ENCODE measurements at regions not wholly inside any gene's neighbourhood (a gene's known extent, or its start where the extent isn't known, plus 50 kb on each side); places are given as distances from the start of the nearest gene placed in this dataset.

GRCh38 chrX:39654183-39654925 is 443.4 kb downstream of the BCOR start:
- H3K4me3 ChIP-seq (ENCODE audit: low read depth, low read length) = no peak overlapping the region
- ChIA-PET CTCF (no interaction called here), POLR2A (no interaction called here)
- TF ChIP-seq CTCF (IDR thresholded peaks at IDR 0.05; ENCODE audit: insufficient read depth, low read length, missing control alignments) = no peak
- DNase-seq (ENCODE audit: low read depth, low spot score) = no peak

- DNase-seq (ENCODE audit: low read depth, low spot score) = no peak
- CTCF ChIA-PET = interaction anchor here (0.7 kb wide), 1 partner anchor 159 kb away, joined by 3 read pairs; no protein-coding TSS in a partner anchor
- no peak for TF ChIP-seq CTCF (IDR thresholded peaks at IDR 0.05; ENCODE audit: insufficient read depth, low read length, missing control alignments)
- H3K4me3 ChIP-seq (ENCODE audit: low read depth, low read length) = no peak overlapping the region
- POLR2A ChIA-PET = no interaction called here
These were observed 442.8 kb downstream of the BCOR start for GRCh38 chrX:39654952-39655351.

- CTCF ChIA-PET = no interaction called here
- no peak for TF ChIP-seq CTCF (IDR thresholded peaks at IDR 0.05; ENCODE audit: insufficient read depth, low read length, missing control alignments)
- no peak for DNase-seq (ENCODE audit: low read depth, low spot score)
- H3K4me3 ChIP-seq (ENCODE audit: low read depth, low read length) = no peak overlapping the region
- POLR2A ChIA-PET = no interaction called here
These were observed 436.4 kb downstream of the BCOR start for GRCh38 chrX:39661116-39661907.

GRCh38 chrX:39665830-39666518 is 431.8 kb downstream of the BCOR start:
- CTCF ChIA-PET = no interaction called here
- DNase-seq (ENCODE audit: low read depth, low spot score) = no peak
- H3K4me3 ChIP-seq (ENCODE audit: low read depth, low read length) = no peak overlapping the region
- POLR2A ChIA-PET = no interaction called here
- no peak for TF ChIP-seq CTCF (IDR thresholded peaks at IDR 0.05; ENCODE audit: insufficient read depth, low read length, missing control alignments)

GRCh38 chrX:39667191-39667590 is 430.6 kb downstream of the BCOR start:
- no peak for DNase-seq (ENCODE audit: low read depth, low spot score)
- TF ChIP-seq CTCF (IDR thresholded peaks at IDR 0.05; ENCODE audit: insufficient read depth, low read length, missing control alignments) = no peak
- ChIA-PET POLR2A (interaction anchor here (0.6 kb wide), 1 partner anchor 383 kb away, joined by 3 read pairs; no protein-coding TSS in a partner anchor), CTCF (no interaction called here)
- no peak overlapping the region for H3K4me3 ChIP-seq (ENCODE audit: low read depth, low read length)
